GM12874 (cell line): ENCODE measurements at regions not wholly inside any gene's neighbourhood (a gene's known extent, or its start where the extent isn't known, plus 50 kb on each side); places are given as distances from the start of the nearest gene placed in this dataset.

ENCODE experiments used
- CTCF ChIP-seq: IDR thresholded peaks from 2 replicates; pipeline ENCODE4 v1.5.1; 2011; ENCODE audit warnings: low read depth, mild to moderate bottlenecking, control low read depth, low read length, moderate library complexity; ENCODE audit not compliant: insufficient read depth

- TF ChIP-seq CTCF: no peak
Observed at GRCh38 chr6:28673787-28674671, 148.3 kb downstream of the GPX5 start.

- no peak for TF ChIP-seq CTCF
Observed at GRCh38 chr6:28675600-28675999, 149.9 kb downstream of the GPX5 start.

- TF ChIP-seq CTCF: no peak
Observed at GRCh38 chr6:28682542-28682941, 156.9 kb downstream of the GPX5 start.

- TF ChIP-seq CTCF: peak; percentile 56
Observed at GRCh38 chr6:28683945-28684538, 158.4 kb downstream of the GPX5 start.

- TF ChIP-seq CTCF: peak; percentile 34; the same call in 1 of the 2 replicates
Observed at GRCh38 chr6:28686446-28687027, 160.9 kb downstream of the GPX5 start.

- no peak for TF ChIP-seq CTCF
Observed at GRCh38 chr6:28693033-28693750, 167.5 kb downstream of the GPX5 start.
